GM19463 (cell line): ENCODE measurements at regions not wholly inside any gene's neighbourhood (a gene's known extent, or its start where the extent isn't known, plus 50 kb on each side); places are given as distances from the start of the nearest gene placed in this dataset.
"Not testable (repeated sequence)": the region's sequence is repeated elsewhere in the genome, so short reads cannot be mapped to it uniquely, and the experiment has no call there.

Source experiments
- ATAC-seq: cut with Tn5 transposase; IDR thresholded peaks from one replicate; pipeline ENCODE4 v1.9.1; 2021; ENCODE audit warnings: mild to moderate bottlenecking, moderate library complexity; ENCODE audit not compliant: unreplicated experiment

DNA sequence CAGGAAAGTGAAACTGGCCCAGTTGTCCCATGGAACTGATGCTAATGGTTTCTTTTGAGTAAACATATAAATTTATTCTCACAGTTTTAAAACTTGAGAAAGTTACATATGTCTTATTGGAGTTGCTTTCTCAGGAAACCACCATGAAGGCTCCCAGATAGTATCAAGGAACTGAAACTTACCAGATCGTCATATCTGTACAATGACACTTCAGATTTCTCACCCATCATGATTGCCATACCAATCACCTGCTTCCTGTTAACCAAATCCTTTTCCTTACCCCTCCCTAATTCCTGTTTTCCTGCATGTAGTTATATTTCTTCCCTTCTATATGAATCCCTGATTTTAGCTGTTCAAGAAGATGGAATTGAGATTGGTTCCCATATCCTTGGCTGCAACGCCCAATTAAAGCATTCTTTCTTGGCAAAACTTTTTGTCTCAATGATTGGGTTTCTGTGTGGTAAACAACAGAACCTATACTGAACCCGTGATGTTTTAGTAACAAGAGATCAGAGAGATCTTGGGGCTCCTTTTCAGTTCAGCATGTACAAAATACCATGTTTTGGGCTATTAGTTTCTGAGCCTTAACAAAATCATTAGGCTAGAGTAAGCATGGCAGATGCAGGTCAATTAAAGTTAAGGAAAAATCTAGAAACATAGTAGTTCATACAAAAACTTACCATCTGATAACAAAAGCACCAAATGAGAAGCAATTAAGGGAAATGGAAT lies 781.3 kb upstream of the MIR17HG start:
- peak; percentile 53 for ATAC-seq

DNA sequence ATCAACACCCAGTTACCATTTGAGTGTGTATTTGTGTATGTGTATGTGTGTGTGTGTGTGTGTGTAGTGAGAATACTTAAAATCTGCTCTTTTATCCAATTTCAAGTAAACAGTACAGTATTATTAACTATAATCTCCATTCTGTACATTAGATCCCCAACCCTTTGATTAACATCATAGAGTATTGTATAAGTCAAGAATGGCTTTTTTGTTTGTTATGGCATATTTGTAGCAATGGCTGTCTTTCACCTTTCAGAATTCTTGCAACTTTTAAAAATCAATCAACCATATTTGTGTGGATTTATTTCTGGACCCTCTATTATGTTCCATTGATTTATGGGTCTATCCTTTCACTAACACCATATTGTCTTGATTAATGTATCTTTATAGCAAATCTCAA lies 779.3 kb upstream of the MIR17HG start:
- no peak for ATAC-seq

DNA sequence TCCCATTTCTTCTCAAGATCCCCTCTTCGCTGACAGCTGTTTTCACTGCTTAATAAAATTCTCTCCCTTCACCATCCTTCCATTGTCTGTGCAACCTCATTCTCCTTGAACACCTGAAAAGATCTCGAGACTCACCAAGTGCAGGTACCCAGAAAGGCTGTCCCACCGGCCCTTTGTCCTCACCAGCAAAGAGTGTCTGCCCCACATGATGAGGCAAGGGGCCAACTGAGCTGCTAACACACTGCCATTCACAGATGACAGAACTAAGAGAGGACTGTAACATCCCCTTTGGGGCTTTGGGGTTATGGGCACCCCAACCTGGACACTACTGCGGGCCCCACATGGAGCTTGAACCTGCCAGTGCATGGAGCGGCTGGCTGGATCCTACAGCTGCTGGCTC lies 771.4 kb upstream of the MIR17HG start:
- no peak for ATAC-seq

DNA sequence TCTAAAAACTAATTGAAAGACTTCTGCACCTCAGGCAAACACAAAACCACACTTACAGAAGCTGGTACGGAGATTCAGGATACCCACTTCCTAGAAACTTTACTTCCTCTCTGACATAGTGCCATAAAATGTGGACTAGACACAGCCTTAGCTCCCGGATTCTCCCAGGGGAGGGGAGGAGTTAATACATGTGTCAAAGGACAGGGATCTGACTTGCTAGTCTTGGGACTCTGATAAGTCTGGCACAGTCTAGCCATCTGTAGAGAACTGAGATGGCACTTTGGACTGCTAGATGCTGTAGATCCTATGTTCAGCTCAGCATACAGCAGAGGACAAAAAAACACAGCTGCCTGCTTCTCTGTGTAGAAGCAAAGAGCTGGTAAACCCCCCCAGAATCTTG lies 769.8 kb upstream of the MIR17HG start:
- ATAC-seq: no peak

DNA sequence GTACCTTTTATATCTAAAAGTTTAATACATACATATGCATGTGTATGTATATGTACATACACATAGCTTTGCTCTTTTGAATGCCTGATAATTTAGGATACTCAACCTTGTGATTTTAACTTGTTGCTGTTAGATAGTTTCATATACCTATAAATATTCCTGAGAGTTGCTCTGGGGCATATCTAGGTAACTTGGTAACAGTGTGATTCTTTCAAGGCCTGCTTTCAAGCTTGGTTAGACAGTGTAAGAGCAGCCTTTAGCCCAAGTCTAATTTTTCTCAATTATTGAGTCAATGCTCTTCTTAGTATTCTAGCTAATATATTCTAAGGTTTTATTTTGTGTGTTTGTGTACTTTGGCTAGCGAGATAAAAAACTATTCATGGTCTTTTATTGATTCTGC lies 762.1 kb upstream of the MIR17HG start:
- ATAC-seq: no peak

DNA sequence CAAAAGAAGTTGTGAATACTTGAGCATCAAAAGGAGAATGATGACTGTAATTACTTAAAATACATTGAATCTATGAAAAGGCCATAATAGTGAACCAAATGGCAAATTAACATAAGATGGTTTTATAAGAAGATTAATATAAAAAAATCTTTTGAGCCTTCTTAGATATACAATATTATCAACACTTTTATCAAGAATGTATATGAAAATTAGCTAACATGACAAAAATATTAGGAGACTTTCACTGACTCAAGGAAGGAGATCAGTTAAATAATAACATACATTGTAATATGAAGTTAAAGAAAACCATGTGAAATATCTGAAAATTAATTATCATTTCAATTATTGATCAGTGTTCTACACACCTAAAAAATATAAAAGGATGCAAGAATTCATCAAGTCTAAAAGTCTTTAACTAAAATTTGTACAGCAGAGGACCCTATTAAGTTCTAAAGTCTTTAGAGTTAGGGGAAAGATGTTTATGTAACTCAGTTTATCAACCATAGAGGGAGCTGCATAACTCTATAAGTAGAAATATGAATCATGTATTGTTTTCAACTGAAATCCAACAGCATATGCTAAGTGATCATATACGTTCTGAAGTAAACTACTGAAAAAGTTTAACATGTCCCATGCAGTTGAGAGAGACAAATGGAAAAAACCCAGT lies 756.1 kb upstream of the MIR17HG start:
- ATAC-seq: no peak

DNA sequence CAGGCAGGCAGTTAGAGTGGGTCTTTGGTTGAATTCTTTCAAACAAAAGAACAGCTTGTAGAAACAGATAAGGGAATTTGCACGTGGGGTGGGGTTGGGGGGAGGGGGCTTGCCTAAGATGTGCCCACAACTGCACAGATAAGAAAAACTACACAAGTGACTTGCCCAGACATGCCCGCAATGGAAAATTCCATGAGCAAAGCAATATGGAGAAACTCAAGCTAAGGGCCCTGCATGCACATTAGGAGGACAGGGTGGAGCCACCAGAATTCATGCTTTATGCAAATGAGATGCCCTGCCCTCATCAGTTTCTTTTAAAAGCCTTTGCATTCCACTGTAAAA lies 755.6 kb upstream of the MIR17HG start:
- no peak for ATAC-seq

DNA sequence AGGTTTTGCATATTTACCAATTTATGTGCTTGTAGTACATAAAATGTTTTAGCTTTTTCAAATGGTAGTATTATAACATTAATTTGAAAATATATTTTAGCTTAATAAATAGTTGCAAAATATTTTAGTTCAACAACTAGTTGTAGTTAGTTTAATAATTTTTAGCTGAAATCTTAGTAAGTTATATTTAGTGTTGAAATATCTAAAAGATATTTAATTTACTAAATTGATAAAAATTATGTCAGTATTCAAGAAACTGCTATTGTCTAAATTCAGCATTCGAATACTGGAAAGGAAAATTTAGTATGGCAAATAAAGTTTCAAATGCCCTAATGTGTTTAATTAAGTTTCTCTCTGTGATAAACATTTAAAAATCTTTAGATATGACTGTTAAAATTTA lies 754.5 kb upstream of the MIR17HG start:
- ATAC-seq: no peak

DNA sequence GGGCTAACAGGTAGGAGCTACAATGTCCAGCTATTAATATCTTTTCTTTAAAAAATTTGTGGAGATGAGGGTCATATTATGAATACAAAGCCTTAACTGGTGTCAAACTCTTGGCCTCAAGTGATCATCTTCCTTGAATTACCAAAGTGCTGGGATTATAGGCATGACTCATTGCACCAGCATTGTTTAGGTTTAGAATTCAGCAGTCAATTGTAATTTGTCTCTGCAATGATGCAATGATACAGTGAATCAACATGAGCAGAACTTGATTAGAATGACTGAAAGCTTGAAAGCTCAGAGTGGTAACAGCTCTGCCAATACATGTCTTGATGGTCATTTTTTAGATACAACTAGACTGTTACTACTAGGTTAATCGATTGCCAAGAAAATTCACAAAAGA lies 752.8 kb upstream of the MIR17HG start:
- ATAC-seq: no peak

DNA sequence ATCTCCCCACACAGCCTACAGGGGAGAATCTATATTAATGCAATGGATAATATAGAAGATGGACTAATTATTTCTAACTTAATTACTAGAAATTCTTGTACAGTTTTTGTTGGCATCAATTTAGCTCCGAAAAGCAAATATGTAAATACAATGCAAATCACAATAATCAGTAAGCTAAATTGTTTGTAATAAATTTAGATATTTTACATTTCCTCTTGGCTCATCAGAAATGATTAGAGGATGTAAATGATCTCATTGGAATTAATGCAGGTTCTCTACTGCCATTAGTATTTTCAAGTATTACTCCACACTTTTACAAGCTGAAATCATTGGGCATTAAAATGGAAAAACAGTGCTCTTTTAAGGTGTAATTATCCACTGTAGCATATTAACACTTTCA lies 741.8 kb upstream of the MIR17HG start:
- no peak for ATAC-seq

DNA sequence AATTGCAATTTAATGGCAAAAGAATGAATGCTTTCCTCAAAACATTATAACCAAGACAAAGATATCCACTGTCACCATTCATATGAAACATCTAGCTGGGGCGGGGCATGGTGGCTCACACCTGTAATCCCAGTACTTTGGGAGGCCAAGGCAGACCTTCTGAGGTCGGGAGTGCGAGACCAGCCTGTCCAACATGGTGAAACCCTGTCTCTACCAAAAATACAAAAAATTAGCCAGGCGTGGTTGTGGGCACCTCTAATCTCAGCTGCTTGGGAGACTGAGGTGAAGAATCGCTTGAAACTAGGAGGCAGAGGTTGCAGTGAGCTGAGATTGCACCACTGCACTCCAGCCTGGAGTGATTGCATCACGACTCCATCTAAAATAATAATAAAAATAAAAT lies 740.6 kb upstream of the MIR17HG start:
- ATAC-seq: not testable (repeated sequence)

DNA sequence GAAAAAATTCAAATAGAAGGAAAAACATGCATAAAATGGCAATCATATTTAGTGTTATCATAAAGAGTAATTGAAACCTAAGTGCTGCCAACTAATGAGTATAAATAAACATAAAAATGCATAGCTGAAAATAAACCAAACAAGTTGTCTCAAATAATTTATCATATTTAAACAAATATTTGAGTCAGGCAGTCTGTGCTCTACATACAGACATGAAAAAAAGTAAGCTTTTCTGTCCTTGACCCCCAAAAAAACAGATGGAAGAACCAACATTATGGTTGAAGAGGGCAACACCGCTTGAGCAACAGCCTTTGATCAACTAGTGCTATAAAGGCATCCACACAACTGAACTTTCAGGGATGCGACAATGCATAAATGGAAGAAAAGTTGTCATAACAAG lies 735.1 kb upstream of the MIR17HG start:
- ATAC-seq: no peak

DNA sequence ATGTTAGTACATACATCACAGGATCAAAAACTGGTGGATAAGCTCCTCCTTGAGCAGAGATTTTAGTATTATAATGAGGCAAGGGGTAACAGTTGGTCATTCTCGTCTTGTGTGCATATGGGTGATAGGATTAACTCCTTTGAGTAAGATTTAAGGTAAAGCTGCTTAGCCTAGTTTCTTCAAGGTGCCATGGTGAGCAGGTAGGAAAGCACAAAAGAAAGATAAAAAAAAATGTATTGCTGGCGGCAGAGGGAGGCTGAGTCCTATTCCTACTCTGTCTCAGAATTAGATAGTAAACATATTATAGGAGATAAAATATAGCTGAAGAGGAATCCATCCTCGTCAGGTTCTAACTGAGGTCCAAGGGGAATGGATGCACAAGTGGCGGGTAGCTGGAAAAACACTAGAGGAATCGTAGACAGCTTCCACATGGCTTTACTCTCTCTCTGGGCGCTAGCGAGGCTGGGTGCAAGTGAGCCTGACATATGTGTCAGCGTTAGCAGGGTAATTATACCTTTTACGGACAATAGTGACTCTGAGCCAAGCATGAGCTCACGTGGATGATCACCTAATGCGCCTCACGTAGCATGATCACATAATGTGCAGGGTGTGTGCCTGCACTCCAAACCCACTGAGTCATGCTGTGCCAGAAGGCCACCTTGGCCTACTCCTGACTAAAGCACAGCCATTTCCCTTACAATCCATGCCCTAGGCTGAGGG lies 734.3 kb upstream of the MIR17HG start:
- no peak for ATAC-seq

DNA sequence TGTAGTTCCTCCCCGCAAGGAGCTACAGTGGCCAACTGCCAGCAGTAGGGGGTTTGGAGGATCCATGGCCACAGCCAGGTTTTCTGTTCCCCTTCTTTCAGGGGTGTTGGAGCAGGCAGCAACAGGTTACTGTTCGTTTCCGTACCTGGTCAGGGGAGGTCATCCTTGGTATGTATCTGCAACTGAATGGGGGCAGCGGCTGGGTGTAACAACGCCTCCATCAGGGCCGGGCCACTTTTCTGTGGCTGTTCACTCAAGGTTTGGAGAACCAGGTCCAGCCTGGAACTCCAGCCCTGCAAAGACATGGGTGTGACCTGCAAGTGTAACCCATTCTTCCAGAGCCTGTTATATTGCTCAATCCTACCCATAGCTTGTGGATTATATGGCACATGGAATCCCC lies 732.3 kb upstream of the MIR17HG start:
- no peak for ATAC-seq

DNA sequence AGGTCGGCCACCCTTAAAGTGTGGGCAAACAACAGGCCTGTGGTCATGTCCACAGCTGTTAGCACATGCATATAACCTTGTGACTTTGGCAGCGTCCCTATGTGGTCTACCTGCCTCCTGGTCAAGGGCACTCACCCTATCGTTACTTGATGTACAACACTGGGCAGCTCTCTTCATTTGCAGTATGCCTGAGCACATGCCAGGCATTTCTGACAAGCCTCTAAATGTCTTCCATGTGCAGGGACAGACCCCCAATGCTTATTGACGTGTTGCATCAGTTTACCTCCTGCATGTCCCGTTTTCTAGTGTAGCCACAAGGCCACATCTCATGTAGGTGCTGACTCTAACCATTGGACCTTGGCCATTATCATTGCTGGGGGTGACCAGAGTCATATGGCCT lies 731.7 kb upstream of the MIR17HG start:
- no peak for ATAC-seq

DNA sequence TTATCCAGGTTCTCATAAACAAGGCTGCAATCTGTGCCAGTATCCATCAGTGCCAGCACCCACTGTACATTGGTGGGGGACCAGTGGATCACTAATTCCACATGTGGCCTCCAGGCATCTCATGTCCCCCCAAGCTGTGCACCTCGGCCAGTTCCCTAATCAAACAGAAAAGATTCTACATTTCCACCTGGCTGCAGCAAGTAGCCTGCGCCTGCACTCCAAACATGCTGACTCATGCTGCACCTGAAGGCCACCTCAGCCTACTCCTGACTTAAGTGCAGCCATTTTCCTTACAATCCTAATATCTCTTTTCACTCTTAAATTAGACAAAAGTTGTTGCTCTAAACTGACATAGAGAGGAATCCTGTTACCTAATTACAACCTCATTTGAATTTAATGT lies 729.4 kb upstream of the MIR17HG start:
- ATAC-seq: no peak

DNA sequence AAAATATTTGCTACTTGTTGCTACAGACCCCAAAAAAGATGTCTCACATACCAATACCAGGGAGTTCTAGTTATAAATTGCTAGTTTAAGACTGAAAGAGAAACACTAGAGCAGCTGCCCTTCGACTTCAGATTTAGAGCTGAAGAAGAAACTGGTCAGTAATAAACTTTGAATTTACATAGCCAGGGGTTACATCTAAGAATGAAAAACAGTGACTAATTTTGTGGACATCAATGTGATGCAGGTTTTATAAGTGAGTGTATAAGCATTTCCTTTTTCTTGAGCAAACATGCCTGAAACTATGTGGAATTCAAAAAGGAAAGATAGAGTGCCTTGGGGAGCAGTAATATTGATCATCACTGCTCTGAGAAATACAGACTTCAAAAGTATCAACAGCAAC lies 724.9 kb upstream of the MIR17HG start:
- no peak for ATAC-seq

DNA sequence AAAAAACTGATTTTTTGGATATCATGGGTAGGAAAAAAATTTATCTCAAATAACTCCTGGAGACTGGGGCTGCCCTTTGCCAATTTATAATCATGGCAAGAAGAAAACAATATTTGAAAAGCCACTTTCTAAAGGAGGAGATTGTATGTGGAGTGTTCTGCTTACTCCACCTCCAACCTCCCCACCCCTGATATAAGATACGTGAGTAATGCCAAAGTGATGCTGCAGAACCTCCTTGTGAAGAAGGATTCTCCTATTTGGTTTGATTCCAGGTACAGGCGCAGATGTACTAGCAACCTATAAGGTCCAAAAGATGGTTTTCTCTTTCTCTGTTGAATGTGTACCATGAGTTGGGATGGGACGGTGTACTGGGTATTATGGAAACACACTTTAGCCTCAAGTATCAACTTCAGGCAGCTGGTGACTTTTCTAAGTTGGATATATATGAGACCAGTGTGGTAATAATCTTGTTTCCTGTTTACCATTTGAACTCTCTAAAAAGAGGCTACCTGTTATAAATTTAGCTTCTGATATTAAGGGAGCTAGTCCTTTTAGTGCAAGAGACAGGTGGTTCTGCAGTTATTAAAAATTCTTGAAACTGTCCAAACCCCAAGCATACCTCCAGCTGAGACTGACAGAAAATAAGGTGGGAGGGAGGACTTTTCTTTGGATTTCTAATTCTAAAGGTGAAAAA lies 724.0 kb upstream of the MIR17HG start:
- ATAC-seq: no peak

DNA sequence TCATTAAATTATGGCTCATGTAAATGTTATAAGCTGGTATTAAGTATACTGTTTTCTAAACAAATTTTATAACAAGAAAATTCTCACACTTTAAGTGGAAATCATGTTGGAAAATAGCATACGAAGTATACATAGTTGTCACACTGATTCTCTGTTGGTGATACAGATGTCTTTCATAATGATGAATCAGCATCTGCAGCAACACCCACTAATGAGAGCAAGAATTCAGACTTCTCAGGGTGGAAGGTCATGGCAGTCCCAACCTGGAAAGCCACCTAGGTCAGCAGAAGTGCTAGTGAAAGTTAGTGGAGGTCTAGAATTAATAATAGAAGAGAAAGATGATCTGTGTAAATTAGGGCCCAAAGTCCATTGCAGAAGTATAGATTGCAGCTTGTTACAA lies 719.7 kb upstream of the MIR17HG start:
- no peak for ATAC-seq

DNA sequence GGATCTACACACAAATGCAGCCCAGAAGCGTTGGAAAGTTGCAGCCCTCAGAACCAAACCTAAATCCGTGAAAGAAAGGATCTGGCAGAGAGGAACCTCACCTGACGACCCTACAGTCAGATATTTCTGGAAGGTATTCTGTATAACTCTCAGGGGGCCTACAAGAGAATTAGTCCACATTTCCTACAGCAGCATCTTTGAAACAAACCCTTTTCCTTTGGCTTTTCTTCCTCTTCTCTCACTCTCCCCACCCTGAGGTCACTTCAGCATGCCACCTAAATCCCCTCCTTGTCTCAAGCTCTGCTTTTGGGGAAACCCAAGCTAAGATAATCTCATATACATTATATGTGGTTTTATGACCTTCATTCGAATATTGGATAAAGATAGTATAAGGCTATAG lies 719.0 kb upstream of the MIR17HG start:
- no peak for ATAC-seq

DNA sequence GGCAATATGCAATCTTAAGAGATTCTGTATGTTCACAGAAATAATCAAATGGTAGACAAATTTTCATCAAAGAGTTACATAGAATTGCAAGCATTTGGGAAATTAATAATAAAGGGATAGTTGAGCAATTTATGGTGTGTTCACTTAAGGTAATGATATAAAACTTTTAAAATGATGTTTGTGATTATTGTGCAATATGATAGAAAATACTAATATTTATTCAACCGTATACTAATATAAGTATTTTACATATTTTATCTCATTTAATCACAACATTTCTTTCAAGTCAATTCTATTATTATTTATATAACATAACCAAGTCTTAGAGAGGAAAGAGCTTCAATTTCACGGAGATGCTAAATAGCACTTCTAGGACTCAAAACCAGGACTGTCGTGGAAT lies 716.8 kb upstream of the MIR17HG start:
- no peak for ATAC-seq

DNA sequence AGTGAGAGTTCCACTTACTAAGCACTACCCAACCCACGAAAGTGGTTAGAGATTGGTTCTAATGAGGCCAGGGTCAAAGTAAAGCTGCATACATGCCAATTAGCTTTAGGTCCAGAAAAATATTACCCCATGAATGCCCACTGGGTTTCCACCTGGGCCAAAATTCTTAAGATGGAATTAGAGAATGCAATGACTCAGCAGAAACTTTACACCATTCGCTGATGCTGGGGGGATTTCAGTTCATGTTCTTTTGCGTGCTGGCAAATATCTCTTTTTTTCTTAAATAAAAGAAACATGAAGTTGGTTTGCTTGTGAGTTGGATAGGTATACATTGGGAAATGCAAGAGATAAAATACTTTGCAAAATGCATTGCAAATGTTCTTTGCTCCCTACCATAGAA lies 715.3 kb upstream of the MIR17HG start:
- no peak for ATAC-seq
